ENCODE measurements at regions not wholly inside any gene's neighbourhood (a gene's known extent, or its start where the extent isn't known, plus 50 kb on each side); places are given as distances from the start of the nearest gene placed in this dataset.

DNA sequence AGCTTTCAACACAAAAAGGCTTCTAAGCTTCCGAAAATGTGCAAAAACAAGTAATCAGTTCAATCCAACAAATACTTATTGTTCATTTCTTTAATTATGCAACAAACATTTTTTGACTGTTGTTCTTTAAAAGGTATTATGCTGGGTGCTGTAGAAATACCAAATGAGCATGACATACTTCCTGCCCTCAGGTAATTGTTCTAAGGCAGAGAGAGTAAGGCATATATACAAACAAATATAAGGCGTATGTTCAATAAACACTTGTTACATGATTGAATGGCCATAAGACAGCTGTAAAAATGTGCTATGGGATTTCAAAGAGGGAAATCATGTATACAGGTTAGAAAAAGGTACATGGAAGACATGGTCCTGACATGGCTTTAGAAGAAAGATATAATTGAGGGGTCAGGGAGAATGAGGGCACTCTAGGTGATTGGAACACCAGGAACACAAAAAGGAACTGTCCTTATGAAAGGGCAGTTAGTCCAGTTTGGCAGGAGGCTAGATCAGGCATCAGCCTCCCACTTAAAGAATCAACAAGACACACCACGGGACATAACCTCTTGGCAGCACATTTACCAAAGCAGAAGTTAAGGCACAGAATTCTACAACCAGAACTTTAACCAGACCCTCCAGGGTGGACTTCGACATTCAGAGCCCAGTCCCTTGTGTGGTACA, 135.8 kb upstream of the SCAF11 start:
- Histone ChIP-seq H3K18ac (ENCODE audit: low read depth, low read length) (no peak overlapping the region), H4K91ac (ENCODE audit: insufficient read depth, low read depth, low read length) (no peak overlapping the region), H3K9ac (ENCODE audit: low read depth, low read length) (no peak overlapping the region), H3K9me3 (ENCODE audit: control insufficient read depth, insufficient read depth, low read length) (no peaks in the 10 kb centered on the region), H2BK120ac (ENCODE audit: low read depth, low read length) (no peak overlapping the region), H2BK20ac (ENCODE audit: low read depth, low read length) (no peak overlapping the region), H3K4ac (ENCODE audit: low read depth, low read length) (no peak overlapping the region), H3K27me3 (ENCODE audit: control insufficient read depth, insufficient read depth, low read length) (peaks cover 11% of the 10 kb centered on the region), H3K4me1 (ENCODE audit: control insufficient read depth, insufficient read depth, low read length) (peaks cover 5% of the 10 kb centered on the region), H4K20me1 (ENCODE audit: insufficient read depth, low read length) (no peaks in the 10 kb centered on the region), H3K27ac (ENCODE audit: insufficient read depth, low read length) (no peak overlapping the region), H4K8ac (ENCODE audit: low read depth in 2 of 2, low read length in 2 of 2) (no peak overlapping the region), H2AK9ac (replicated peaks; ENCODE audit: low read depth, low read length, poor library complexity) (no peak overlapping the region), H2BK15ac (ENCODE audit: low read depth, low read length) (no peak overlapping the region), H3K9me1 (ENCODE audit: insufficient read depth, low read length) (no peaks in the 10 kb centered on the region), H2AFZ (replicated peaks; ENCODE audit: low read length, poor library complexity) (no peak overlapping the region), H4K5ac (ENCODE audit: low read depth, low read length) (no peak overlapping the region), H3K79me1 (ENCODE audit: low read depth in 1 of 2, low read length in 2 of 2) (no peaks in the 10 kb centered on the region), H3K36me3 (ENCODE audit: control insufficient read depth, insufficient read depth, low read length) (no peaks in the 10 kb centered on the region), H3K4me2 (ENCODE audit: low read depth, low read length) (0 out of 2 replicates have a peak overlapping the region, but pooled peaks have one; percentile 77), H3K4me3 (ENCODE audit: insufficient read depth, low read depth, low read length) (no peak overlapping the region), H2AK5ac (ENCODE audit: low read depth, low read length) (no peak overlapping the region), H2BK5ac (ENCODE audit: low read depth, low read length, poor library complexity, severe bottlenecking) (no peak overlapping the region), H3K23ac (ENCODE audit: low read depth, low read length) (no peak overlapping the region), H3K14ac (replicated peaks; ENCODE audit: low read depth, low read length) (no peak overlapping the region), H3K56ac (ENCODE audit: extremely low read depth, insufficient read depth, low read length) (no peak overlapping the region)
- in situ Hi-C loops (cut with MboI; ENCODE audit: low sequenced_read_pairs) (no loop called here), intact Hi-C loops (cut with micrococcal nuclease) (loop anchor here (10.0 kb wide), 2 partner anchors 549 to 809 kb away; no protein-coding TSS in a partner anchor), dilution Hi-C loops (cut with HindIII; ENCODE audit: low sequenced_read_pairs, unreplicated experiment) (no loop called here)
- BruUV-seq (replicated peaks) = no TSS peak
- CTCF ChIA-PET = interaction anchor here (1.1 to 2.3 kb wide), 3 partner anchors 10 to 15 kb away, joined by 4 to 12 read pairs (median 5); no protein-coding TSS in a partner anchor
- no peak for ATAC-seq (ENCODE audit: low read depth)
- no peak for DNase-seq
- TF ChIP-seq MXI1 (IDR thresholded peaks at IDR 0.05; ENCODE audit: borderline replicate concordance, low read depth, low read length) = no peak
- TF ChIP-seq, protein P1, sequence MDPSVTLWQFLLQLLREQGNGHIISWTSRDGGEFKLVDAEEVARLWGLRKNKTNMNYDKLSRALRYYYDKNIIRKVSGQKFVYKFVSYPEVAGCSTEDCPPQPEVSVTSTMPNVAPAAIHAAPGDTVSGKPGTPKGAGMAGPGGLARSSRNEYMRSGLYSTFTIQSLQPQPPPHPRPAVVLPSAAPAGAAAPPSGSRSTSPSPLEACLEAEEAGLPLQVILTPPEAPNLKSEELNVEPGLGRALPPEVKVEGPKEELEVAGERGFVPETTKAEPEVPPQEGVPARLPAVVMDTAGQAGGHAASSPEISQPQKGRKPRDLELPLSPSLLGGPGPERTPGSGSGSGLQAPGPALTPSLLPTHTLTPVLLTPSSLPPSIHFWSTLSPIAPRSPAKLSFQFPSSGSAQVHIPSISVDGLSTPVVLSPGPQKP (IDR thresholded peaks at IDR 0.05; ENCODE audit: borderline replicate concordance, low read depth, low read length) = no peak
- no peak for TF ChIP-seq MAFK (IDR thresholded peaks at IDR 0.05; ENCODE audit: low read depth, low read length)
- TF ChIP-seq CEBPB (IDR thresholded peaks at IDR 0.05; ENCODE audit: low read depth, low read length) = no peak
- TF ChIP-seq RAD21 (IDR thresholded peaks at IDR 0.05; ENCODE audit: low read length) = no peak
- TF ChIP-seq, protein P2, sequence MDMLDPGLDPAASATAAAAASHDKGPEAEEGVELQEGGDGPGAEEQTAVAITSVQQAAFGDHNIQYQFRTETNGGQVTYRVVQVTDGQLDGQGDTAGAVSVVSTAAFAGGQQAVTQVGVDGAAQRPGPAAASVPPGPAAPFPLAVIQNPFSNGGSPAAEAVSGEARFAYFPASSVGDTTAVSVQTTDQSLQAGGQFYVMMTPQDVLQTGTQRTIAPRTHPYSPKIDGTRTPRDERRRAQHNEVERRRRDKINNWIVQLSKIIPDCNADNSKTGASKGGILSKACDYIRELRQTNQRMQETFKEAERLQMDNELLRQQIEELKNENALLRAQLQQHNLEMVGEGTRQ (IDR thresholded peaks at IDR 0.05; ENCODE audit: low read depth, low read length) = no peak
- TF ChIP-seq, protein P3, sequence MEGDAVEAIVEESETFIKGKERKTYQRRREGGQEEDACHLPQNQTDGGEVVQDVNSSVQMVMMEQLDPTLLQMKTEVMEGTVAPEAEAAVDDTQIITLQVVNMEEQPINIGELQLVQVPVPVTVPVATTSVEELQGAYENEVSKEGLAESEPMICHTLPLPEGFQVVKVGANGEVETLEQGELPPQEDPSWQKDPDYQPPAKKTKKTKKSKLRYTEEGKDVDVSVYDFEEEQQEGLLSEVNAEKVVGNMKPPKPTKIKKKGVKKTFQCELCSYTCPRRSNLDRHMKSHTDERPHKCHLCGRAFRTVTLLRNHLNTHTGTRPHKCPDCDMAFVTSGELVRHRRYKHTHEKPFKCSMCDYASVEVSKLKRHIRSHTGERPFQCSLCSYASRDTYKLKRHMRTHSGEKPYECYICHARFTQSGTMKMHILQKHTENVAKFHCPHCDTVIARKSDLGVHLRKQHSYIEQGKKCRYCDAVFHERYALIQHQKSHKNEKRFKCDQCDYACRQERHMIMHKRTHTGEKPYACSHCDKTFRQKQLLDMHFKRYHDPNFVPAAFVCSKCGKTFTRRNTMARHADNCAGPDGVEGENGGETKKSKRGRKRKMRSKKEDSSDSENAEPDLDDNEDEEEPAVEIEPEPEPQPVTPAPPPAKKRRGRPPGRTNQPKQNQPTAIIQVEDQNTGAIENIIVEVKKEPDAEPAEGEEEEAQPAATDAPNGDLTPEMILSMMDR (conservative IDR thresholded peaks at IDR 0.05; ENCODE audit: low read depth, low read length) = no peak
- TF ChIP-seq NFE2L2 (IDR thresholded peaks at IDR 0.05; ENCODE audit: low read depth, low read length) = no peak
- TF ChIP-seq BHLHE40 (IDR thresholded peaks at IDR 0.05; ENCODE audit: low read depth, low read length) = no peak
- no peak for TF ChIP-seq MAZ (IDR thresholded peaks at IDR 0.05; ENCODE audit: borderline replicate concordance, low read depth, low read length)
- TF ChIP-seq SMC3 (IDR thresholded peaks at IDR 0.05; ENCODE audit: low read depth, low read length) = no peak
- no peak for TF ChIP-seq CHD1 (IDR thresholded peaks at IDR 0.05; ENCODE audit: low read depth, low read length)
- no peak for TF ChIP-seq POLR2A (IDR thresholded peaks at IDR 0.05; ENCODE audit: low read depth, low read length)
- no peak for TF ChIP-seq RCOR1 (IDR thresholded peaks at IDR 0.05; ENCODE audit: insufficient replicate concordance, low read length)
- no peak for TF ChIP-seq RFX5 (IDR thresholded peaks at IDR 0.05; ENCODE audit: low read depth, low read length)
- no peak for TF ChIP-seq FOS (IDR thresholded peaks at IDR 0.05; ENCODE audit: low read depth, low read length)
- POLR2A ChIA-PET (ENCODE audit: unreplicated experiment) = no interaction called here
- no CpG with 5 or more reads among the region's 4 CpGs for WGBS, 2 experiments (ENCODE audit: extremely low coverage in 2 of 2, insufficient read length in 1 of 2)
